ENCODE measurements at regions not wholly inside any gene's neighbourhood (a gene's known extent, or its start where the extent isn't known, plus 50 kb on each side); places are given as distances from the start of the nearest gene placed in this dataset.

DNA sequence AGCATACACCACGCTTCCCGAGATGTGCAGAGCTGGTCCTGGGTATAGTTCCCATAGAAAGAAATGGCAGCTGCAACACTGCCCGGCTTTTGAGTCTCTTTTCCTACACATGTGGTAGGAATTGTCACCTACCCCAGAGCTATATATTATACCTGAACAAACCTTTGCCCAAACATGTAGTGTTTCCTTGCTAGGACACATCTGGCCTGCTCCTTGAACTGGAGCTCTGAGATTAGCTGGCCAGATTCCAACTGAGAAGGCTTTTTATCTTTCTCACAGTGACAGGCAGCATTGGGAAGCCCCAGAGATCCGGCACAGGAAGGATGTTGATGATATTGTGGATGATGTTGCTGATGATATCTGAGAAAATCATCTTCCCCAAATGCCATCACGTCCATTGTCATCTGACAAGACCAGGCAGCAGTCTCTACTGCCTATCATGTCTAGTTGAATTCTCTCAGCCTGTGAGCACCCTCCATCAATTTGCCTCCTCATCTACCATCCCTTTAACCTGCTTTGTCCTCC lies 115.0 kb upstream of the SMYD2 start:
- no peak; the same call in 2 of the 3 replicates for ATAC-seq

DNA sequence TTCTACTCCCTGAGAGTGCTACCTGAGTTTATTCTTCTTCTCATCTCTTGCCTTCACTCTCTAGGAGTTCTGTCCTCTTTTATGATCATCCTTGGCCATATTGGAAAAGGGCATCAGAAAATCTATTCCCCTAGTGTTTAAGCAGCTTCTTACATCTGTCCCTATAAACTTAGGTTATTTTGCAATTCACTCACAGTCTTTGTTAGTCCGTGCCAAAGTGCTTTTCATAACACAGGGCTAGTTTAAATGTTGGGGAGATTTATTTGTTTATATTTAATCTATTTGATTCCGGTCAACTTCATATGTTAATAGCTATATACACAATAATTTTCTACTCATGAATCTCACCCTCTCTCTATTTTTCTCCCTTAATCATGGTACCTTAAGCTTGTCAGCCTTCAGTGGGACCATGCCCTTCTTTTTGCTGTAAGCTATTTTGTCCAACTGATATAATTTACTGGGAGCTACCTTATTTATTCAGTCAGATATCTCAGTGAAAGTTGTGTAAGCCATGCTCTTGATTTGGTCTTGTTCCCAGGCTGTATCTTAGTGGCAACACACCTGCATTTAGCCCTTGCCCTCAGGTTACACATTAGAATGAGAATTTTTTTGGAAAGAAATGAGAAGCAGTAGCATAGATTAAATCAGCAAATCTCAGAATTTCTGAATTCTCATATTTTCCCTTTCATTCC lies 106.3 kb upstream of the SMYD2 start:
- TF ChIP-seq GLIS3 (CRISPR knock-in tag; IDR thresholded peaks at IDR 0.05) (no peak), PPARA (CRISPR knock-in tag; IDR thresholded peaks at IDR 0.05; ENCODE audit: borderline replicate concordance) (no peak), CREB5 (CRISPR knock-in tag; IDR thresholded peaks at IDR 0.05; ENCODE audit: low read depth) (no peak), OSR1 (CRISPR knock-in tag; IDR thresholded peaks at IDR 0.05) (no peak), ZC3H10 (CRISPR knock-in tag; IDR thresholded peaks at IDR 0.05) (no peak), RARB (CRISPR knock-in tag; IDR thresholded peaks at IDR 0.05) (no peak), ZNF8 (CRISPR knock-in tag; IDR thresholded peaks at IDR 0.05) (no peak), TCF4 (CRISPR knock-in tag; IDR thresholded peaks at IDR 0.05; ENCODE audit: borderline replicate concordance) (no peak), ESRRG (CRISPR knock-in tag; IDR thresholded peaks at IDR 0.05) (no peak), ZNF70 (CRISPR knock-in tag; IDR thresholded peaks at IDR 0.05) (no peak), ISL1 (CRISPR knock-in tag; IDR thresholded peaks at IDR 0.05) (no peak), BACH2 (CRISPR knock-in tag; IDR thresholded peaks at IDR 0.05; ENCODE audit: borderline replicate concordance) (no peak)
- TF ChIP-seq, protein P1, sequence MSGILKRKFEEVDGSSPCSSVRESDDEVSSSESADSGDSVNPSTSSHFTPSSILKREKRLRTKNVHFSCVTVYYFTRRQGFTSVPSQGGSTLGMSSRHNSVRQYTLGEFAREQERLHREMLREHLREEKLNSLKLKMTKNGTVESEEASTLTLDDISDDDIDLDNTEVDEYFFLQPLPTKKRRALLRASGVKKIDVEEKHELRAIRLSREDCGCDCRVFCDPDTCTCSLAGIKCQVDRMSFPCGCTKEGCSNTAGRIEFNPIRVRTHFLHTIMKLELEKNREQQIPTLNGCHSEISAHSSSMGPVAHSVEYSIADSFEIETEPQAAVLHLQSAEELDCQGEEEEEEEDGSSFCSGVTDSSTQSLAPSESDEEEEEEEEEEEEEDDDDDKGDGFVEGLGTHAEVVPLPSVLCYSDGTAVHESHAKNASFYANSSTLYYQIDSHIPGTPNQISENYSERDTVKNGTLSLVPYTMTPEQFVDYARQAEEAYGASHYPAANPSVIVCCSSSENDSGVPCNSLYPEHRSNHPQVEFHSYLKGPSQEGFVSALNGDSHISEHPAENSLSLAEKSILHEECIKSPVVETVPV (CRISPR knock-in tag; IDR thresholded peaks at IDR 0.05), result no peak
- TF ChIP-seq, protein P2, sequence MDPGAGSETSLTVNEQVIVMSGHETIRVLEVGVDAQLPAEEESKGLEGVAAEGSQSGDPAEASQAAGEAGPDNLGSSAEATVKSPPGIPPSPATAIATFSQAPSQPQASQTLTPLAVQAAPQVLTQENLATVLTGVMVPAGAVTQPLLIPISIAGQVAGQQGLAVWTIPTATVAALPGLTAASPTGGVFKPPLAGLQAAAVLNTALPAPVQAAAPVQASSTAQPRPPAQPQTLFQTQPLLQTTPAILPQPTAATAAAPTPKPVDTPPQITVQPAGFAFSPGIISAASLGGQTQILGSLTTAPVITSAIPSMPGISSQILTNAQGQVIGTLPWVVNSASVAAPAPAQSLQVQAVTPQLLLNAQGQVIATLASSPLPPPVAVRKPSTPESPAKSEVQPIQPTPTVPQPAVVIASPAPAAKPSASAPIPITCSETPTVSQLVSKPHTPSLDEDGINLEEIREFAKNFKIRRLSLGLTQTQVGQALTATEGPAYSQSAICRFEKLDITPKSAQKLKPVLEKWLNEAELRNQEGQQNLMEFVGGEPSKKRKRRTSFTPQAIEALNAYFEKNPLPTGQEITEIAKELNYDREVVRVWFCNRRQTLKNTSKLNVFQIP (CRISPR knock-in tag; IDR thresholded peaks at IDR 0.05; ENCODE audit: borderline replicate concordance, low read depth), result no peak
- no peak for ATAC-seq

More for the DNA sequence above, 115.0 kb upstream of the SMYD2 start:
- TF ChIP-seq GLIS3 (CRISPR knock-in tag; IDR thresholded peaks at IDR 0.05) (no peak), TCF4 (CRISPR knock-in tag; IDR thresholded peaks at IDR 0.05; ENCODE audit: borderline replicate concordance) (peak; percentile 36; the same call in 1 of the 2 replicates)

- ATAC-seq, result no peak
Observed at GRCh38 chr1:214178102-214178501, 102.9 kb upstream of the SMYD2 start.

More at GRCh38 chr1:214178102-214178501, 102.9 kb upstream of the SMYD2 start:
- TF ChIP-seq ZFP30 (CRISPR knock-in tag; IDR thresholded peaks at IDR 0.05) (no peak), ZNF565 (CRISPR knock-in tag; conservative IDR thresholded peaks at IDR 0.05; ENCODE audit: low read depth) (no peak), TSHZ2 (CRISPR knock-in tag; IDR thresholded peaks at IDR 0.05) (no peak), BACH2 (CRISPR knock-in tag; IDR thresholded peaks at IDR 0.05; ENCODE audit: borderline replicate concordance) (no peak), GLIS3 (CRISPR knock-in tag; IDR thresholded peaks at IDR 0.05) (no peak), ZNF70 (CRISPR knock-in tag; IDR thresholded peaks at IDR 0.05) (no peak), ESRRG (CRISPR knock-in tag; IDR thresholded peaks at IDR 0.05) (no peak), TCF4 (CRISPR knock-in tag; IDR thresholded peaks at IDR 0.05; ENCODE audit: borderline replicate concordance) (no peak), ZC3H10 (CRISPR knock-in tag; IDR thresholded peaks at IDR 0.05) (no peak), ARNTL (CRISPR knock-in tag; IDR thresholded peaks at IDR 0.05; ENCODE audit: borderline replicate concordance, low read depth) (no peak), ZFP3 (CRISPR knock-in tag; IDR thresholded peaks at IDR 0.05) (no peak), PPARA (CRISPR knock-in tag; IDR thresholded peaks at IDR 0.05; ENCODE audit: borderline replicate concordance) (no peak), SNAI2 (CRISPR knock-in tag; IDR thresholded peaks at IDR 0.05) (no peak), CSDC2 (CRISPR knock-in tag; IDR thresholded peaks at IDR 0.05) (no peak), CREB5 (CRISPR knock-in tag; IDR thresholded peaks at IDR 0.05; ENCODE audit: low read depth) (no peak)
- TF ChIP-seq, protein P2 (CRISPR knock-in tag; IDR thresholded peaks at IDR 0.05; ENCODE audit: borderline replicate concordance, low read depth), result no peak
- TF ChIP-seq, protein P1 (CRISPR knock-in tag; IDR thresholded peaks at IDR 0.05), result no peak

All from SK-N-SH treated with all-trans-retinoic acid at 6 μM for 48 hours (cell line).